GM12878 (cell line): ENCODE measurements at regions not wholly inside any gene's neighbourhood (a gene's known extent, or its start where the extent isn't known, plus 50 kb on each side); places are given as distances from the start of the nearest gene placed in this dataset.

Source experiments
- ATAC-seq: fragments of 200-7000 bp; cut with Tn5 transposase; 3 replicates; pipeline ENCODE4 v1.9.1; 2020; ENCODE audit warnings: mild to moderate bottlenecking, moderate library complexity
- BruUV-seq: library from RNA; stranded (reverse); fragments of 400-500 nt; replicated peaks from 2 replicates; lab custom pipeline; 2021; lab: Mats Ljungman, UMichigan
- CTCF ChIA-PET: fragments of 300-600 bp; sonication (Branson Sonifier 250); formaldehyde crosslinking; extraction: SDS; loops from one replicate; lab custom pipeline; 2021; ENCODE audit warnings: inconsistent platforms; lab: Yijun Ruan, JAX
- POLR2A ChIA-PET: fragments of 350-600 bp; formaldehyde crosslinking; extraction: SDS; loops from one replicate; lab custom pipeline; 2021; ENCODE audit warnings: inconsistent platforms; lab: Charles Lee
- RAD21 ChIA-PET: fragments of 300-600 bp; sonication (Branson Sonifier 250); formaldehyde crosslinking; loops from one replicate; lab custom pipeline; 2023; ENCODE audit warnings: antibody characterized with exemption; ENCODE audit not compliant: unreplicated experiment; lab: Charles Lee
- SMC1A ChIA-PET: fragments of 300-600 bp; sonication (Branson Sonifier 250); formaldehyde crosslinking; loops from one replicate; lab custom pipeline; 2023; ENCODE audit not compliant: unreplicated experiment, uncharacterized antibody; lab: Charles Lee
- DNase-seq: peaks from one replicate; pipeline ENCODE4 v3.0.0-alpha.2; 2011; ENCODE audit warnings: low read depth, low spot score
- FAIRE-seq: peaks from 3 replicates; lab custom pipeline; 2011; peaks lifted over from hg19 to GRCh38; lab: Jason Lieb, UNC
- H2AFZ ChIP-seq: 2 replicates; pipeline ENCODE4 v1.6.0; 2011; ENCODE audit warnings: low read depth, low read length, control low read depth; ENCODE audit not compliant: control insufficient read depth
- H3K27ac ChIP-seq: 2 replicates; pipeline ENCODE4 v1.5.1; 2011; ENCODE audit warnings: control low read depth; ENCODE audit not compliant: control insufficient read depth, insufficient read depth
- H3K27me3 ChIP-seq, 2 experiments: replicated peaks in 1 of 2; 2 replicates each; pipeline versions ENCODE4 v1.6.0 to v1.6.1; 2011; ENCODE audit warnings: low read length in 1 of 2; ENCODE audit not compliant: control insufficient read depth in 2 of 2, insufficient read depth in 2 of 2
- H3K36me3 ChIP-seq, 2 experiments: 2 replicates each; pipeline ENCODE4 v1.5.1; 2011; ENCODE audit warnings: low read length in 1 of 2; ENCODE audit not compliant: control insufficient read depth in 2 of 2, insufficient read depth in 2 of 2
- H3K4me1 ChIP-seq: 2 replicates; pipeline ENCODE4 v1.6.1; 2011; ENCODE audit warnings: mild to moderate bottlenecking, low read length, moderate library complexity, mixed read lengths; ENCODE audit not compliant: control insufficient read depth, insufficient read depth
- H3K4me2 ChIP-seq: 2 replicates; pipeline ENCODE4 v1.6.0; 2011; ENCODE audit warnings: control low read depth; ENCODE audit not compliant: control insufficient read depth, insufficient read depth
- H3K4me3 ChIP-seq: fragments of 200-600 bp; sonication (generic); 2 replicates; pipeline ENCODE4 v1.5.1; 2016
- H3K79me2 ChIP-seq: 2 replicates; pipeline ENCODE4 v1.6.0; 2011; ENCODE audit warnings: low read length; ENCODE audit not compliant: control insufficient read depth, insufficient read depth
- H3K9ac ChIP-seq: 2 replicates; pipeline ENCODE4 v1.8.0; 2011; ENCODE audit warnings: low read length, control low read depth, mixed read lengths; ENCODE audit not compliant: control insufficient read depth, insufficient read depth
- H3K9me3 ChIP-seq: replicated peaks from 3 replicates; pipeline ENCODE4 v1.5.1; 2011; ENCODE audit warnings: mild to moderate bottlenecking, low read length; ENCODE audit not compliant: control insufficient read depth, insufficient read depth
- H4K20me1 ChIP-seq: 2 replicates; pipeline ENCODE4 v1.6.0; 2011; ENCODE audit not compliant: control insufficient read depth, insufficient read depth
- ESRRA ChIP-seq: IDR thresholded peaks from 2 replicates; pipeline ENCODE4 v1.6.1; 2012; ENCODE audit warnings: mild to moderate bottlenecking, low read length, improper control_type of control experiment
- EZH2 ChIP-seq: IDR thresholded peaks from 2 replicates; pipeline ENCODE4 v1.6.1; 2012; ENCODE audit warnings: low read depth, mild to moderate bottlenecking, control low read depth, inconsistent platforms, low read length, borderline replicate concordance; ENCODE audit not compliant: control insufficient read depth
- JUND ChIP-seq: IDR thresholded peaks from 2 replicates; pipeline ENCODE4 v1.6.1; 2012; ENCODE audit warnings: low read depth, mild to moderate bottlenecking, low read length, improper control_type of control experiment, moderate library complexity
- POLR2A ChIP-seq: IDR thresholded peaks from 2 replicates; pipeline ENCODE4 v1.6.1; 2011; ENCODE audit warnings: low read depth, mild to moderate bottlenecking, low read length
- SMC3 ChIP-seq: IDR thresholded peaks from 2 replicates; pipeline ENCODE4 v1.6.1; 2011; ENCODE audit warnings: low read length, improper control_type of control experiment, borderline replicate concordance
- SP1 ChIP-seq: IDR thresholded peaks from one replicate; pipeline ENCODE4 v1.6.1; 2011; ENCODE audit warnings: low read depth, low read length
- WGBS: methylation state at CpG from one replicate; pipeline ENCODE4 v1.1.6; 2016; ENCODE audit warnings: low lambda C conversion rate; ENCODE audit not compliant: insufficient replicate concordance, insufficient coverage; ENCODE audit errors: missing lambda C conversion rate; 5-methylcytosine and 5-hydroxymethylcytosine counted together
- in situ Hi-C: fragments of 300-500 bp; cut with MboI; formaldehyde crosslinking; loops from 9 replicates; pipeline ENCODE4 v1.14.3; 2018; ENCODE audit warnings: mixed read lengths
- intact Hi-C: fragments of 100-400 bp; cut with micrococcal nuclease; formaldehyde crosslinking; loops from one replicate; pipeline ENCODE4 v1.14.2; 2022; ENCODE audit not compliant: unreplicated experiment
- TF ChIP-seq, protein P1 (sequence below): IDR thresholded peaks from 2 replicates; pipeline ENCODE4 v1.6.1; 2011; ENCODE audit warnings: low read depth, low read length, improper control_type of control experiment, borderline replicate concordance
- TF ChIP-seq, protein P2 (sequence below): IDR thresholded peaks from 2 replicates; pipeline ENCODE4 v1.6.1; 2012; ENCODE audit warnings: improper control_type of control experiment, low read depth, low read length; ENCODE audit not compliant: insufficient replicate concordance
- TF ChIP-seq, protein P3 (sequence below): IDR thresholded peaks from 2 replicates; pipeline ENCODE4 v1.6.1; 2011; ENCODE audit warnings: low read depth, mild to moderate bottlenecking, low read length, moderate library complexity, borderline replicate concordance; ENCODE audit errors: extremely low read depth

DNA sequence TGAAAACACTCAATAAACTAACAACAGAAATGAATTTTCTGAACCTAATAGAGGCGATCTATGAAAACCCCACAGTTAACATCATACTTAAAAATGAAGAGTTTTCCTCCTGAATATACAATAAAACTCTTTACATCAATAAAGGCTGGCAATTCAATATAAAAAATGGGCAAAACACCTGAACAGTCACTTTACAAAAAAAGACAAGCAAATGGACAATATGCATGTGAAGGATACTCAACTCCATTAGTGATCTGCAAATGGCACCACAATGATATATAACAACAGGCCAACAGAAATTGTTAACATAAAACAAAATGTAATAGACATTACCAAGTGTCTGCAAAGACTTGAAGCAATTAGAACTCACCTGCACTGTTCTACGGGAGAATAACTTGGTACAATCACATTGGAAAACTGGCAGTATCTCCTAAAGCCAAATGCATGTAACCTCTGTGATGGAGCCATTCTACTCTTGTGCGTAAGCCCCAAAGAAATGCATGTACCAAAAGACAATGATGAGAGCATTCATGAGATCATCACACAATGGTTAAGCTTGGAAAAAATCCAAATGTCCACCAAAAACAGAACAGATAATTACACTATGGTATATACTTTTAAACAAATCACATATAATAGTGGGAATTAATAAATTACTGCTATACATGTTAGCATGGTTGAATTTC lies 433.4 kb upstream of the MAF start:
- 60% methylated on average over 3 of the region's 3 CpGs for WGBS
- Histone ChIP-seq H3K4me3 (no peak overlapping the region), H3K9ac (no peak overlapping the region), H4K20me1 (no peaks in the 10 kb centered on the region), H3K79me2 (no peaks in the 10 kb centered on the region), H3K27me3 (no peaks in the 10 kb centered on the region), H3K4me2 (no peak overlapping the region), H3K9me3 (no peaks in the 10 kb centered on the region; the same call in 2 of the 3 replicates), H3K36me3 (no peaks in the 10 kb centered on the region), H3K4me1 (no peaks in the 10 kb centered on the region), H3K27ac (no peak overlapping the region), H2AFZ (no peak overlapping the region)
- no TSS peak for BruUV-seq
- ChIA-PET POLR2A (interaction anchor here (0.7 kb wide), 1 partner anchor 28 kb away, joined by 3 read pairs; no protein-coding TSS in a partner anchor), SMC1A (no interaction called here), RAD21 (no interaction called here), CTCF (no interaction called here)
- intact Hi-C loops = no loop called here
- ATAC-seq (no peak), FAIRE-seq (no peak), DNase-seq (no peak)
- in situ Hi-C loops = no loop called here
- TF ChIP-seq EZH2 = no peak
- no peak for TF ChIP-seq SP1
- TF ChIP-seq, protein P1, sequence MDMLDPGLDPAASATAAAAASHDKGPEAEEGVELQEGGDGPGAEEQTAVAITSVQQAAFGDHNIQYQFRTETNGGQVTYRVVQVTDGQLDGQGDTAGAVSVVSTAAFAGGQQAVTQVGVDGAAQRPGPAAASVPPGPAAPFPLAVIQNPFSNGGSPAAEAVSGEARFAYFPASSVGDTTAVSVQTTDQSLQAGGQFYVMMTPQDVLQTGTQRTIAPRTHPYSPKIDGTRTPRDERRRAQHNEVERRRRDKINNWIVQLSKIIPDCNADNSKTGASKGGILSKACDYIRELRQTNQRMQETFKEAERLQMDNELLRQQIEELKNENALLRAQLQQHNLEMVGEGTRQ = no peak
- TF ChIP-seq, protein P2, sequence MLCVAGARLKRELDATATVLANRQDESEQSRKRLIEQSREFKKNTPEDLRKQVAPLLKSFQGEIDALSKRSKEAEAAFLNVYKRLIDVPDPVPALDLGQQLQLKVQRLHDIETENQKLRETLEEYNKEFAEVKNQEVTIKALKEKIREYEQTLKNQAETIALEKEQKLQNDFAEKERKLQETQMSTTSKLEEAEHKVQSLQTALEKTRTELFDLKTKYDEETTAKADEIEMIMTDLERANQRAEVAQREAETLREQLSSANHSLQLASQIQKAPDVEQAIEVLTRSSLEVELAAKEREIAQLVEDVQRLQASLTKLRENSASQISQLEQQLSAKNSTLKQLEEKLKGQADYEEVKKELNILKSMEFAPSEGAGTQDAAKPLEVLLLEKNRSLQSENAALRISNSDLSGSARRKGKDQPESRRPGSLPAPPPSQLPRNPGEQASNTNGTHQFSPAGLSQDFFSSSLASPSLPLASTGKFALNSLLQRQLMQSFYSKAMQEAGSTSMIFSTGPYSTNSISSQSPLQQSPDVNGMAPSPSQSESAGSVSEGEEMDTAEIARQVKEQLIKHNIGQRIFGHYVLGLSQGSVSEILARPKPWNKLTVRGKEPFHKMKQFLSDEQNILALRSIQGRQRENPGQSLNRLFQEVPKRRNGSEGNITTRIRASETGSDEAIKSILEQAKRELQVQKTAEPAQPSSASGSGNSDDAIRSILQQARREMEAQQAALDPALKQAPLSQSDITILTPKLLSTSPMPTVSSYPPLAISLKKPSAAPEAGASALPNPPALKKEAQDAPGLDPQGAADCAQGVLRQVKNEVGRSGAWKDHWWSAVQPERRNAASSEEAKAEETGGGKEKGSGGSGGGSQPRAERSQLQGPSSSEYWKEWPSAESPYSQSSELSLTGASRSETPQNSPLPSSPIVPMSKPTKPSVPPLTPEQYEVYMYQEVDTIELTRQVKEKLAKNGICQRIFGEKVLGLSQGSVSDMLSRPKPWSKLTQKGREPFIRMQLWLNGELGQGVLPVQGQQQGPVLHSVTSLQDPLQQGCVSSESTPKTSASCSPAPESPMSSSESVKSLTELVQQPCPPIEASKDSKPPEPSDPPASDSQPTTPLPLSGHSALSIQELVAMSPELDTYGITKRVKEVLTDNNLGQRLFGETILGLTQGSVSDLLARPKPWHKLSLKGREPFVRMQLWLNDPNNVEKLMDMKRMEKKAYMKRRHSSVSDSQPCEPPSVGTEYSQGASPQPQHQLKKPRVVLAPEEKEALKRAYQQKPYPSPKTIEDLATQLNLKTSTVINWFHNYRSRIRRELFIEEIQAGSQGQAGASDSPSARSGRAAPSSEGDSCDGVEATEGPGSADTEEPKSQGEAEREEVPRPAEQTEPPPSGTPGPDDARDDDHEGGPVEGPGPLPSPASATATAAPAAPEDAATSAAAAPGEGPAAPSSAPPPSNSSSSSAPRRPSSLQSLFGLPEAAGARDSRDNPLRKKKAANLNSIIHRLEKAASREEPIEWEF = no peak
- no peak for TF ChIP-seq SMC3
- no peak for TF ChIP-seq ESRRA
- TF ChIP-seq JUND = no peak
- TF ChIP-seq, protein P3, sequence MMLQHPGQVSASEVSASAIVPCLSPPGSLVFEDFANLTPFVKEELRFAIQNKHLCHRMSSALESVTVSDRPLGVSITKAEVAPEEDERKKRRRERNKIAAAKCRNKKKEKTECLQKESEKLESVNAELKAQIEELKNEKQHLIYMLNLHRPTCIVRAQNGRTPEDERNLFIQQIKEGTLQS = no peak
- TF ChIP-seq POLR2A = no peak
